ENCODE measurements at regions not wholly inside any gene's neighbourhood (a gene's known extent, or its start where the extent isn't known, plus 50 kb on each side); places are given as distances from the start of the nearest gene placed in this dataset.

GRCh38 chr4:124276461-124276860, 436.1 kb downstream of the ANKRD50 start:
- ChIA-PET POLR2A (no interaction called here), CTCF (no interaction called here)
- Mint-ChIP-seq H3K4me3 (no peak overlapping the region), H3K4me1 (no peaks in the 10 kb centered on the region), H3K36me3 (ENCODE audit: low read depth) (no peaks in the 10 kb centered on the region), H3K9me3 (no peaks in the 10 kb centered on the region), H3K27ac (no peak overlapping the region), H3K27me3 (peaks cover 3% of the 10 kb centered on the region)
- DNase-seq = no peak

GRCh38 chr4:124277691-124278090, 434.8 kb downstream of the ANKRD50 start:
- H3K4me1 Mint-ChIP-seq = no peaks in the 10 kb centered on the region
- DNase-seq = no peak
- CTCF ChIA-PET = no interaction called here

GRCh38 chr4:124278477-124278876, 434.1 kb downstream of the ANKRD50 start:
- H3K4me3 Mint-ChIP-seq = no peak overlapping the region
- POLR2A ChIA-PET = no interaction called here
- H3K36me3 Mint-ChIP-seq (ENCODE audit: low read depth) = no peaks in the 10 kb centered on the region
- CTCF ChIA-PET = no interaction called here
- H3K27me3 Mint-ChIP-seq = no peaks in the 10 kb centered on the region
- H3K4me1 Mint-ChIP-seq = no peaks in the 10 kb centered on the region
- no peak overlapping the region for H3K27ac Mint-ChIP-seq
- no peak for DNase-seq
- no peaks in the 10 kb centered on the region for H3K9me3 Mint-ChIP-seq

More at GRCh38 chr4:124277691-124278090, 434.8 kb downstream of the ANKRD50 start:
- H3K4me3 Mint-ChIP-seq = no peak overlapping the region
- no peaks in the 10 kb centered on the region for H3K36me3 Mint-ChIP-seq (ENCODE audit: low read depth)
- H3K27me3 Mint-ChIP-seq = peaks cover under 1% of the 10 kb centered on the region
- H3K9me3 Mint-ChIP-seq = no peaks in the 10 kb centered on the region
- no peak overlapping the region for H3K27ac Mint-ChIP-seq
- POLR2A ChIA-PET = no interaction called here

GRCh38 chr4:124279741-124280140, 432.8 kb downstream of the ANKRD50 start:
- ChIA-PET POLR2A (no interaction called here), CTCF (no interaction called here)
- Mint-ChIP-seq H3K27me3 (no peaks in the 10 kb centered on the region), H3K4me3 (no peak overlapping the region), H3K27ac (no peak overlapping the region), H3K36me3 (ENCODE audit: low read depth) (no peaks in the 10 kb centered on the region), H3K4me1 (no peaks in the 10 kb centered on the region), H3K9me3 (no peaks in the 10 kb centered on the region)
- no peak for DNase-seq

GRCh38 chr4:124282301-124282898, 430.1 kb downstream of the ANKRD50 start:
- H3K27me3 Mint-ChIP-seq = no peaks in the 10 kb centered on the region
- no peaks in the 10 kb centered on the region for H3K4me1 Mint-ChIP-seq
- DNase-seq = no peak
- H3K4me3 Mint-ChIP-seq = no peak overlapping the region
- H3K27ac Mint-ChIP-seq = no peak overlapping the region
- ChIA-PET POLR2A (no interaction called here), CTCF (no interaction called here)
- H3K36me3 Mint-ChIP-seq (ENCODE audit: low read depth) = no peaks in the 10 kb centered on the region
- H3K9me3 Mint-ChIP-seq = no peaks in the 10 kb centered on the region

GRCh38 chr4:124288706-124289486, 423.6 kb downstream of the ANKRD50 start:
- H3K36me3 Mint-ChIP-seq (ENCODE audit: low read depth) = no peaks in the 10 kb centered on the region
- ChIA-PET CTCF (no interaction called here), POLR2A (no interaction called here)
- H3K27ac Mint-ChIP-seq = no peak overlapping the region
- no peaks in the 10 kb centered on the region for H3K9me3 Mint-ChIP-seq
- no peak overlapping the region for H3K4me3 Mint-ChIP-seq
- H3K4me1 Mint-ChIP-seq = no peaks in the 10 kb centered on the region
- peaks cover 3% of the 10 kb centered on the region for H3K27me3 Mint-ChIP-seq
- no peak for DNase-seq

GRCh38 chr4:124290678-124291077, 421.9 kb downstream of the ANKRD50 start:
- Mint-ChIP-seq H3K4me3 (no peak overlapping the region), H3K27ac (no peak overlapping the region), H3K9me3 (no peaks in the 10 kb centered on the region), H3K36me3 (ENCODE audit: low read depth) (no peaks in the 10 kb centered on the region), H3K27me3 (peaks cover 3% of the 10 kb centered on the region), H3K4me1 (no peaks in the 10 kb centered on the region)
- DNase-seq = no peak
- ChIA-PET POLR2A (no interaction called here), CTCF (no interaction called here)

GRCh38 chr4:124295413-124295812, 417.1 kb downstream of the ANKRD50 start:
- DNase-seq = no peak
- H3K36me3 Mint-ChIP-seq (ENCODE audit: low read depth) = no peaks in the 10 kb centered on the region
- H3K27me3 Mint-ChIP-seq = peaks cover 3% of the 10 kb centered on the region
- ChIA-PET CTCF (no interaction called here), POLR2A (no interaction called here)
- H3K4me1 Mint-ChIP-seq = no peaks in the 10 kb centered on the region
- H3K9me3 Mint-ChIP-seq = no peaks in the 10 kb centered on the region
- no peak overlapping the region for H3K27ac Mint-ChIP-seq
- no peak overlapping the region for H3K4me3 Mint-ChIP-seq

- Mint-ChIP-seq H3K9me3 (no peaks in the 10 kb centered on the region), H3K4me1 (no peaks in the 10 kb centered on the region), H3K27me3 (no peaks in the 10 kb centered on the region), H3K36me3 (ENCODE audit: low read depth) (no peaks in the 10 kb centered on the region), H3K27ac (no peak overlapping the region), H3K4me3 (no peak overlapping the region)
- no peak for DNase-seq
- ChIA-PET POLR2A (no interaction called here), CTCF (no interaction called here)
Measured at GRCh38 chr4:124304941-124305340, 407.6 kb downstream of the ANKRD50 start.

- Mint-ChIP-seq H3K27ac (no peak overlapping the region), H3K27me3 (no peaks in the 10 kb centered on the region), H3K4me3 (no peak overlapping the region), H3K9me3 (no peaks in the 10 kb centered on the region), H3K36me3 (ENCODE audit: low read depth) (no peaks in the 10 kb centered on the region), H3K4me1 (no peaks in the 10 kb centered on the region)
- ChIA-PET CTCF (no interaction called here), POLR2A (no interaction called here)
- DNase-seq = no peak
Measured at GRCh38 chr4:124306352-124306751, 406.2 kb downstream of the ANKRD50 start.

- H3K4me1 Mint-ChIP-seq = no peaks in the 10 kb centered on the region
- DNase-seq = no peak
- H3K4me3 Mint-ChIP-seq = no peak overlapping the region
- POLR2A ChIA-PET = no interaction called here
- peaks cover under 1% of the 10 kb centered on the region for H3K27me3 Mint-ChIP-seq
- no peak overlapping the region for H3K27ac Mint-ChIP-seq
- no peaks in the 10 kb centered on the region for H3K9me3 Mint-ChIP-seq
- no peaks in the 10 kb centered on the region for H3K36me3 Mint-ChIP-seq (ENCODE audit: low read depth)
- CTCF ChIA-PET = interaction anchor here (0.6 kb wide), 1 partner anchor 291 kb away, joined by 3 read pairs; no protein-coding TSS in a partner anchor
Measured at GRCh38 chr4:124307143-124307542, 405.4 kb downstream of the ANKRD50 start.

GRCh38 chr4:124318292-124318691, 394.2 kb downstream of the ANKRD50 start:
- peaks cover 18% of the 10 kb centered on the region for H3K27me3 Mint-ChIP-seq
- ChIA-PET POLR2A (no interaction called here), CTCF (no interaction called here)
- no peaks in the 10 kb centered on the region for H3K36me3 Mint-ChIP-seq (ENCODE audit: low read depth)
- H3K4me3 Mint-ChIP-seq = no peak overlapping the region
- H3K27ac Mint-ChIP-seq = no peak overlapping the region
- H3K9me3 Mint-ChIP-seq = no peaks in the 10 kb centered on the region
- DNase-seq = no peak
- no peaks in the 10 kb centered on the region for H3K4me1 Mint-ChIP-seq

- Mint-ChIP-seq H3K27me3 (peaks cover 18% of the 10 kb centered on the region), H3K36me3 (ENCODE audit: low read depth) (no peaks in the 10 kb centered on the region), H3K4me3 (no peak overlapping the region), H3K4me1 (no peaks in the 10 kb centered on the region), H3K9me3 (no peaks in the 10 kb centered on the region), H3K27ac (no peak overlapping the region)
- no peak for DNase-seq
- ChIA-PET CTCF (no interaction called here), POLR2A (no interaction called here)
Measured at GRCh38 chr4:124321364-124321763, 391.2 kb downstream of the ANKRD50 start.
